GM12878 (cell line): ENCODE measurements at regions not wholly inside any gene's neighbourhood (a gene's known extent, or its start where the extent isn't known, plus 50 kb on each side); places are given as distances from the start of the nearest gene placed in this dataset.

ENCODE experiments used
- ATAC-seq: fragments of 200-7000 bp; cut with Tn5 transposase; 3 replicates; pipeline ENCODE4 v1.9.1; 2020; ENCODE audit warnings: mild to moderate bottlenecking, moderate library complexity
- BruUV-seq: library from RNA; stranded (reverse); fragments of 400-500 nt; replicated peaks from 2 replicates; lab custom pipeline; 2021; lab: Mats Ljungman, UMichigan
- CTCF ChIA-PET: fragments of 300-600 bp; sonication (Branson Sonifier 250); formaldehyde crosslinking; extraction: SDS; loops from one replicate; lab custom pipeline; 2021; ENCODE audit warnings: inconsistent platforms; lab: Yijun Ruan, JAX
- POLR2A ChIA-PET: fragments of 350-600 bp; formaldehyde crosslinking; extraction: SDS; loops from one replicate; lab custom pipeline; 2021; ENCODE audit warnings: inconsistent platforms; lab: Charles Lee
- RAD21 ChIA-PET: fragments of 300-600 bp; sonication (Branson Sonifier 250); formaldehyde crosslinking; loops from one replicate; lab custom pipeline; 2023; ENCODE audit warnings: antibody characterized with exemption; ENCODE audit not compliant: unreplicated experiment; lab: Charles Lee
- SMC1A ChIA-PET: fragments of 300-600 bp; sonication (Branson Sonifier 250); formaldehyde crosslinking; loops from one replicate; lab custom pipeline; 2023; ENCODE audit not compliant: unreplicated experiment, uncharacterized antibody; lab: Charles Lee
- DNase-seq: peaks from one replicate; pipeline ENCODE4 v3.0.0-alpha.2; 2011; ENCODE audit warnings: low read depth, low spot score
- FAIRE-seq: peaks from 3 replicates; lab custom pipeline; 2011; peaks lifted over from hg19 to GRCh38; lab: Jason Lieb, UNC
- H2AFZ ChIP-seq: 2 replicates; pipeline ENCODE4 v1.6.0; 2011; ENCODE audit warnings: low read depth, low read length, control low read depth; ENCODE audit not compliant: control insufficient read depth
- H3K27ac ChIP-seq: 2 replicates; pipeline ENCODE4 v1.5.1; 2011; ENCODE audit warnings: control low read depth; ENCODE audit not compliant: control insufficient read depth, insufficient read depth
- H3K27me3 ChIP-seq, 2 experiments: replicated peaks in 1 of 2; 2 replicates each; pipeline versions ENCODE4 v1.6.0 to v1.6.1; 2011; ENCODE audit warnings: low read length in 1 of 2; ENCODE audit not compliant: control insufficient read depth in 2 of 2, insufficient read depth in 2 of 2
- H3K36me3 ChIP-seq, 2 experiments: 2 replicates each; pipeline ENCODE4 v1.5.1; 2011; ENCODE audit warnings: low read length in 1 of 2; ENCODE audit not compliant: control insufficient read depth in 2 of 2, insufficient read depth in 2 of 2
- H3K4me1 ChIP-seq: 2 replicates; pipeline ENCODE4 v1.6.1; 2011; ENCODE audit warnings: mild to moderate bottlenecking, low read length, moderate library complexity, mixed read lengths; ENCODE audit not compliant: control insufficient read depth, insufficient read depth
- H3K4me2 ChIP-seq: 2 replicates; pipeline ENCODE4 v1.6.0; 2011; ENCODE audit warnings: control low read depth; ENCODE audit not compliant: control insufficient read depth, insufficient read depth
- H3K4me3 ChIP-seq: fragments of 200-600 bp; sonication (generic); 2 replicates; pipeline ENCODE4 v1.5.1; 2016
- H3K79me2 ChIP-seq: 2 replicates; pipeline ENCODE4 v1.6.0; 2011; ENCODE audit warnings: low read length; ENCODE audit not compliant: control insufficient read depth, insufficient read depth
- H3K9ac ChIP-seq: 2 replicates; pipeline ENCODE4 v1.8.0; 2011; ENCODE audit warnings: low read length, control low read depth, mixed read lengths; ENCODE audit not compliant: control insufficient read depth, insufficient read depth
- H3K9me3 ChIP-seq: replicated peaks from 3 replicates; pipeline ENCODE4 v1.5.1; 2011; ENCODE audit warnings: mild to moderate bottlenecking, low read length; ENCODE audit not compliant: control insufficient read depth, insufficient read depth
- H4K20me1 ChIP-seq: 2 replicates; pipeline ENCODE4 v1.6.0; 2011; ENCODE audit not compliant: control insufficient read depth, insufficient read depth
- BMI1 ChIP-seq: fragments of 450-650 bp; IDR thresholded peaks from 2 replicates; pipeline ENCODE4 v1.6.1; 2016; ENCODE audit warnings: mild to moderate bottlenecking, moderate library complexity, borderline replicate concordance
- BRCA1 ChIP-seq: IDR thresholded peaks from 2 replicates; pipeline ENCODE4 v1.6.1; 2011; ENCODE audit warnings: low read depth, low read length, improper control_type of control experiment
- EED ChIP-seq: sonication (generic); IDR thresholded peaks from 2 replicates; pipeline ENCODE4 v1.6.1; 2016; ENCODE audit warnings: antibody characterized with exemption, low read depth
- EZH2 ChIP-seq: IDR thresholded peaks from 2 replicates; pipeline ENCODE4 v1.6.1; 2012; ENCODE audit warnings: low read depth, mild to moderate bottlenecking, control low read depth, inconsistent platforms, low read length, borderline replicate concordance; ENCODE audit not compliant: control insufficient read depth
- FOS ChIP-seq: IDR thresholded peaks from 3 replicates; pipeline ENCODE4 v1.6.1; 2011; ENCODE audit warnings: borderline replicate concordance; ENCODE audit not compliant: insufficient read length; ENCODE audit errors: extremely low read depth
- GATAD2B ChIP-seq: fragments of 450-650 bp; conservative IDR thresholded peaks from 2 replicates; pipeline ENCODE4 v1.6.1; 2017; ENCODE audit warnings: low read depth, mild to moderate bottlenecking, moderate library complexity
- HDAC6 ChIP-seq: fragments of 200-600 bp; sonication (generic); IDR thresholded peaks from one replicate; pipeline ENCODE4 v1.8.0; 2017; ENCODE audit warnings: antibody characterized with exemption; ENCODE audit not compliant: unreplicated experiment
- LARP7 ChIP-seq: fragments of 450-650 bp; IDR thresholded peaks from 2 replicates; pipeline ENCODE4 v1.6.1; 2017; ENCODE audit warnings: mild to moderate bottlenecking
- MXI1 ChIP-seq: fragments of 150-350 bp; IDR thresholded peaks from 2 replicates; pipeline ENCODE4 v1.6.1; 2011; ENCODE audit warnings: low read depth, mild to moderate bottlenecking, inconsistent platforms, low read length, improper control_type of control experiment
- NFIC ChIP-seq: IDR thresholded peaks from 2 replicates; pipeline ENCODE4 v1.6.1; 2012; ENCODE audit warnings: low read depth, mild to moderate bottlenecking, inconsistent platforms, low read length, moderate library complexity
- NRF1 ChIP-seq: conservative IDR thresholded peaks from 2 replicates; pipeline ENCODE4 v1.6.1; 2011; ENCODE audit warnings: mild to moderate bottlenecking, low read depth, low read length, improper control_type of control experiment
- RFX5 ChIP-seq: IDR thresholded peaks from 2 replicates; pipeline ENCODE4 v1.6.1; 2011; ENCODE audit warnings: low read depth, low read length, improper control_type of control experiment
- SMARCA5 ChIP-seq: fragments of 450-650 bp; IDR thresholded peaks from 2 replicates; pipeline ENCODE4 v1.6.1; 2017; ENCODE audit warnings: mild to moderate bottlenecking
- ZNF207 ChIP-seq: fragments of 450-650 bp; IDR thresholded peaks from 2 replicates; pipeline ENCODE4 v1.6.1; 2014; ENCODE audit warnings: antibody characterized with exemption, mild to moderate bottlenecking, borderline replicate concordance
- WGBS: methylation state at CpG from one replicate; pipeline ENCODE4 v1.1.6; 2016; ENCODE audit warnings: low lambda C conversion rate; ENCODE audit not compliant: insufficient replicate concordance, insufficient coverage; ENCODE audit errors: missing lambda C conversion rate; 5-methylcytosine and 5-hydroxymethylcytosine counted together
- in situ Hi-C: fragments of 300-500 bp; cut with MboI; formaldehyde crosslinking; loops from 9 replicates; pipeline ENCODE4 v1.14.3; 2018; ENCODE audit warnings: mixed read lengths
- intact Hi-C: fragments of 100-400 bp; cut with micrococcal nuclease; formaldehyde crosslinking; loops from one replicate; pipeline ENCODE4 v1.14.2; 2022; ENCODE audit not compliant: unreplicated experiment
- TF ChIP-seq, protein P1 (sequence below): IDR thresholded peaks from 2 replicates; pipeline ENCODE4 v1.6.1; 2011; ENCODE audit warnings: borderline replicate concordance, low read depth, mild to moderate bottlenecking, moderate library complexity, low read length; ENCODE audit not compliant: insufficient read depth, poor library complexity, severe bottlenecking
- TF ChIP-seq, protein P2 (sequence below): fragments of 450-650 bp; IDR thresholded peaks from 2 replicates; pipeline ENCODE4 v1.6.1; 2018; ENCODE audit warnings: mild to moderate bottlenecking, low read depth, moderate library complexity; ENCODE audit not compliant: partially characterized antibody

DNA sequence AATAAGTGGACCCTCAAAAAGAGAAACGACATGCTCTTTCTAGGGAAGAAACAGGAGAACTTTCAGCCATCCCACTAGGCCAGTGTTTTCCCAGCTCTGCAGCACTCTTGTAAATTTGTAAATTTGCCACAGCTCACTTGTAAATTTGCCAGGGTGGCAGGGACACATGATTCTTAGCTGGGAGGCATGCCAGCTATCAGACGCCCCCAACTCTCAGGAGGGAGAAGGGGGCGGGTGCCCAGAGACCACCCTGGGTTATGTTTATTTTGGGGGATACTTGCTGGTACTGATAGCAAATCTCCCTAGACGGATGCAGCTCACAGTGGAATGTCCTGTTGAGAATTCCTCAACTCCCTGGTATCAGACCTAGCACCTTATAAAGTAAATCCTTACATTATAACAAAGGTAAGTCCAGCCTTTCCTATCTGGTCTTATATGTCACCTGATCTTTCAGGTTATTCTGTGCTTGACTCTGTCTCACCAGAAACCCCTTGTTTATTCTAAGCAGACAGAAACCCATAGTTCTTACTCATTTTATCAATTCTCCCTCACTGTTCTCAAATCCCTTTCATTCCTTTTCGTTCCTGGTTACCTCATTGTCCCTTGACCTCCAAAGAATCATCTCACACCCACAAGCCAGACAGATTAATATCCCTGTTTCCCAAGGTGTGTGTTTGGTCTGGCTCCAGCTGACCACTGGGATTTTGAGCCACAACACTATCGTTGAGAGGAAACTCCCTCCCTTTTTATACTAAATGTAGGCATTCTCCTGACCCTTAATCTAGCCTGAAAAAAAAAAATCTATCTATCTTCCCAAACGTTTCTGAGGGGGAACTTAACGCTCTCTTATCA is 69.3 kb upstream of the HMGA2 start (continued):
- no peak for TF ChIP-seq GATAD2B
- TF ChIP-seq LARP7: no peak
- TF ChIP-seq EZH2: no peak

DNA sequence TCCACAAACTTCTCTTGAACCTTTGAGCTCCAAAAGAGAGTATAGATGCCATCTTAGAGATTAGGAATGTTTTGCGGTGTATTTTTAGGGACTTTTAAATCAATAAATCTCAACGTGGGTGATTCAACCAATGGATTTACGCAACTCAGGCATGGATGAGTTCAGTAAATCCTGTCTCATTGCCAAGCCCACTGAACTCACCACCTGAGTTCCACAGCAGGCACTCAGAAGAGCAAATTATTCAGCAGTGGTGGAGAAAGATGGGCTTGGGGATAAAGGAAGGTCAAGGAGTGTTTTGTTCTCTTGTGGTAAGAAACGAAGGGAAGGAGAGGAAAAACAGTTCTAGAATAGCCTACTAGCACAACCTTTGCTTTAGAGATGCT is 68.7 kb upstream of the HMGA2 start:
- Histone ChIP-seq H3K4me2 (no peak overlapping the region), H3K36me3 (no peaks in the 10 kb centered on the region), H3K79me2 (no peaks in the 10 kb centered on the region), H3K27ac (no peak overlapping the region), H2AFZ (no peak overlapping the region), H3K27me3 (no peaks in the 10 kb centered on the region), H4K20me1 (no peaks in the 10 kb centered on the region), H3K4me3 (no peak overlapping the region), H3K9me3 (peaks cover 2% of the 10 kb centered on the region)
- ChIA-PET SMC1A (no interaction called here), POLR2A (no interaction called here)
- WGBS: 25% methylated on average over 4 of the region's 4 CpGs
- in situ Hi-C loops: loop anchor here (10.0 kb wide), 1 partner anchor 319 kb away; no protein-coding TSS in a partner anchor
- intact Hi-C loops: no loop called here
- DNase-seq: no peak
- BruUV-seq: no TSS peak
- ATAC-seq: no peak
- TF ChIP-seq NFIC: no peak
- TF ChIP-seq, protein P1, sequence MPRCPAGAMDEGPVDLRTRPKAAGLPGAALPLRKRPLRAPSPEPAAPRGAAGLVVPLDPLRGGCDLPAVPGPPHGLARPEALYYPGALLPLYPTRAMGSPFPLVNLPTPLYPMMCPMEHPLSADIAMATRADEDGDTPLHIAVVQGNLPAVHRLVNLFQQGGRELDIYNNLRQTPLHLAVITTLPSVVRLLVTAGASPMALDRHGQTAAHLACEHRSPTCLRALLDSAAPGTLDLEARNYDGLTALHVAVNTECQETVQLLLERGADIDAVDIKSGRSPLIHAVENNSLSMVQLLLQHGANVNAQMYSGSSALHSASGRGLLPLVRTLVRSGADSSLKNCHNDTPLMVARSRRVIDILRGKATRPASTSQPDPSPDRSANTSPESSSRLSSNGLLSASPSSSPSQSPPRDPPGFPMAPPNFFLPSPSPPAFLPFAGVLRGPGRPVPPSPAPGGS: no peak
- TF ChIP-seq SMARCA5: no peak
- TF ChIP-seq BMI1: no peak
- TF ChIP-seq, protein P2, sequence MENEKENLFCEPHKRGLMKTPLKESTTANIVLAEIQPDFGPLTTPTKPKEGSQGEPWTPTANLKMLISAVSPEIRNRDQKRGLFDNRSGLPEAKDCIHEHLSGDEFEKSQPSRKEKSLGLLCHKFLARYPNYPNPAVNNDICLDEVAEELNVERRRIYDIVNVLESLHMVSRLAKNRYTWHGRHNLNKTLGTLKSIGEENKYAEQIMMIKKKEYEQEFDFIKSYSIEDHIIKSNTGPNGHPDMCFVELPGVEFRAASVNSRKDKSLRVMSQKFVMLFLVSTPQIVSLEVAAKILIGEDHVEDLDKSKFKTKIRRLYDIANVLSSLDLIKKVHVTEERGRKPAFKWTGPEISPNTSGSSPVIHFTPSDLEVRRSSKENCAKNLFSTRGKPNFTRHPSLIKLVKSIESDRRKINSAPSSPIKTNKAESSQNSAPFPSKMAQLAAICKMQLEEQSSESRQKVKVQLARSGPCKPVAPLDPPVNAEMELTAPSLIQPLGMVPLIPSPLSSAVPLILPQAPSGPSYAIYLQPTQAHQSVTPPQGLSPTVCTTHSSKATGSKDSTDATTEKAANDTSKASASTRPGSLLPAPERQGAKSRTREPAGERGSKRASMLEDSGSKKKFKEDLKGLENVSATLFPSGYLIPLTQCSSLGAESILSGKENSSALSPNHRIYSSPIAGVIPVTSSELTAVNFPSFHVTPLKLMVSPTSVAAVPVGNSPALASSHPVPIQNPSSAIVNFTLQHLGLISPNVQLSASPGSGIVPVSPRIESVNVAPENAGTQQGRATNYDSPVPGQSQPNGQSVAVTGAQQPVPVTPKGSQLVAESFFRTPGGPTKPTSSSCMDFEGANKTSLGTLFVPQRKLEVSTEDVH: no peak
- TF ChIP-seq HDAC6: no peak
- TF ChIP-seq ZNF207: no peak
- TF ChIP-seq MXI1: no peak
- no peak for TF ChIP-seq RFX5
- TF ChIP-seq BRCA1: no peak
- no peak for TF ChIP-seq FOS
- TF ChIP-seq EED: no peak
- no peak for TF ChIP-seq NRF1
- TF ChIP-seq, all 136 proteins: peak for 0
- H3K4me1 ChIP-seq: peaks cover 24% of the 10 kb centered on the region
- ChIA-PET CTCF (no interaction called here), RAD21 (no interaction called here)
- H3K9ac ChIP-seq: no peak overlapping the region
- FAIRE-seq: no peak
